ENCODE measurements at regions not wholly inside any gene's neighbourhood (a gene's known extent, or its start where the extent isn't known, plus 50 kb on each side); places are given as distances from the start of the nearest gene placed in this dataset.

- TF ChIP-seq POLR2A (IDR thresholded peaks at IDR 0.05; ENCODE audit: low read length): no peak
- no peak for TF ChIP-seq GATA1 (IDR thresholded peaks at IDR 0.05; ENCODE audit: low read depth, low read length)
Measured at GRCh38 chr3:107927361-107928083, 163.3 kb downstream of the CD47 start.
